ENCODE measurements at regions not wholly inside any gene's neighbourhood (a gene's known extent, or its start where the extent isn't known, plus 50 kb on each side); places are given as distances from the start of the nearest gene placed in this dataset.

- DNase-seq (ENCODE audit: low spot score) = no peak
Observed at GRCh38 chr14:36083317-36083716, 93.2 kb downstream of the PTCSC3 start.

- DNase-seq (ENCODE audit: low spot score) = no peak
Observed at GRCh38 chr14:36078080-36078479, 98.4 kb downstream of the PTCSC3 start.

GRCh38 chr14:36076197-36076596 lies 100.3 kb downstream of the PTCSC3 start:
- no peak for DNase-seq (ENCODE audit: low spot score)

GRCh38 chr14:36075203-36075602 lies 101.3 kb downstream of the PTCSC3 start:
- no peak for DNase-seq (ENCODE audit: low spot score)

- DNase-seq (ENCODE audit: low spot score) = no peak
Observed at GRCh38 chr14:36070720-36071043, 105.8 kb downstream of the PTCSC3 start.

GRCh38 chr14:36070031-36070719 lies 106.3 kb downstream of the PTCSC3 start:
- peak; percentile 72 for DNase-seq (ENCODE audit: low spot score)

- DNase-seq (ENCODE audit: low spot score) = peak; percentile 47
Observed at GRCh38 chr14:36069535-36069900, 107.0 kb downstream of the PTCSC3 start.

- DNase-seq (ENCODE audit: low spot score) = peak; percentile 66
Observed at GRCh38 chr14:36068777-36069534, 107.6 kb downstream of the PTCSC3 start.

GRCh38 chr14:36067428-36068187 lies 108.9 kb downstream of the PTCSC3 start:
- DNase-seq (ENCODE audit: low spot score) = no peak

GRCh38 chr14:36066636-36067035 lies 109.9 kb downstream of the PTCSC3 start:
- no peak for DNase-seq (ENCODE audit: low spot score)

GRCh38 chr14:36065831-36066230 lies 110.7 kb downstream of the PTCSC3 start:
- no peak for DNase-seq (ENCODE audit: low spot score)

- no peak for DNase-seq (ENCODE audit: low spot score)
Observed at GRCh38 chr14:36059531-36059930, 117.0 kb downstream of the PTCSC3 start.

GRCh38 chr14:36057452-36058116 lies 118.9 kb downstream of the PTCSC3 start:
- DNase-seq (ENCODE audit: low spot score) = no peak

- no peak for DNase-seq (ENCODE audit: low spot score)
Observed at GRCh38 chr14:36056845-36057244, 119.7 kb downstream of the PTCSC3 start.

GRCh38 chr14:36055681-36056225 lies 120.8 kb downstream of the PTCSC3 start:
- no peak for DNase-seq (ENCODE audit: low spot score)

GRCh38 chr14:36055052-36055378 lies 121.5 kb downstream of the PTCSC3 start:
- DNase-seq (ENCODE audit: low spot score) = no peak

- no peak for DNase-seq (ENCODE audit: low spot score)
Observed at GRCh38 chr14:36054353-36055051, 122.0 kb downstream of the PTCSC3 start.

GRCh38 chr14:36052681-36053080 lies 123.8 kb downstream of the PTCSC3 start:
- no peak for DNase-seq (ENCODE audit: low spot score)

- no peak for DNase-seq (ENCODE audit: low spot score)
Observed at GRCh38 chr14:36052063-36052462, 124.5 kb downstream of the PTCSC3 start.

GRCh38 chr14:36048667-36049066 lies 127.9 kb downstream of the PTCSC3 start:
- DNase-seq (ENCODE audit: low spot score) = no peak

GRCh38 chr14:36047912-36048311 lies 128.6 kb downstream of the PTCSC3 start:
- no peak for DNase-seq (ENCODE audit: low spot score)

- no peak for DNase-seq (ENCODE audit: low spot score)
Observed at GRCh38 chr14:36035675-36036074, 140.8 kb downstream of the PTCSC3 start.

Measured in GM03348 (cell line).